Naive thymus-derived CD4-positive, alpha-beta T cell (primary cell): ENCODE measurements at regions not wholly inside any gene's neighbourhood (a gene's known extent, or its start where the extent isn't known, plus 50 kb on each side); places are given as distances from the start of the nearest gene placed in this dataset.
"Not testable (repeated sequence)": the region's sequence is repeated elsewhere in the genome, so short reads cannot be mapped to it uniquely, and the experiment has no call there.

ENCODE experiments used
- ATAC-seq: fragments of 150-1000 bp; cut with Tn5 transposase; 2 replicates; pipeline ENCODE4 v1.10.0; 2021; ENCODE audit warnings: mild to moderate bottlenecking, moderate library complexity
- CTCF ChIA-PET: fragments of 350-600 bp; sonication (Branson Sonifier 250); formaldehyde crosslinking; loops from one replicate; lab custom pipeline; 2021; ENCODE audit warnings: antibody characterized with exemption; lab: Charles Lee
- POLR2A ChIA-PET: fragments of 350-600 bp; sonication (Branson Sonifier 250); formaldehyde crosslinking; loops from one replicate; lab custom pipeline; 2021; ENCODE audit warnings: antibody characterized with exemption, inconsistent platforms; lab: Charles Lee
- DNase-seq, 9 donors: peaks; one replicate each; pipeline versions ENCODE4 v3.0.0 to v3.0.0-alpha.2; 2020 to 2022; ENCODE audit warnings: mixed read lengths in 1 of 9
- H3K27ac ChIP-seq: one replicate; pipeline ENCODE4 v1.7.0; 2013; ENCODE audit warnings: mild to moderate bottlenecking, low read depth, low read length, moderate library complexity
- H3K27me3 ChIP-seq, 2 donors: one replicate each; pipeline ENCODE4 v1.7.0; 2013; ENCODE audit warnings: low read length in 2 of 2, mild to moderate bottlenecking in 2 of 2, moderate library complexity in 2 of 2; ENCODE audit not compliant: control insufficient read depth in 2 of 2, insufficient read depth in 2 of 2
- H3K36me3 ChIP-seq, 3 experiments: 1 replicate in 2 of 3; 2 replicates in 1 of 3; pipeline ENCODE4 v1.7.0; 2013; ENCODE audit warnings: low read length in 3 of 3, mild to moderate bottlenecking in 3 of 3, moderate library complexity in 1 of 3; ENCODE audit not compliant: insufficient read depth in 3 of 3, control insufficient read depth in 2 of 3
- H3K4me1 ChIP-seq, 2 donors: one replicate each; pipeline ENCODE4 v1.7.0; 2013; ENCODE audit warnings: low read length in 2 of 2, mild to moderate bottlenecking in 2 of 2, moderate library complexity in 1 of 2; ENCODE audit not compliant: control insufficient read depth in 2 of 2, insufficient read depth in 2 of 2
- H3K4me3 ChIP-seq: 2 replicates; pipeline ENCODE4 v1.7.0; 2013; ENCODE audit warnings: mild to moderate bottlenecking, low read length
- H3K9me3 ChIP-seq, 3 experiments: 1 replicate in 2 of 3; 2 replicates in 1 of 3; pipeline ENCODE4 v1.7.0; 2013; ENCODE audit warnings: low read length in 3 of 3; ENCODE audit not compliant: control insufficient read depth in 2 of 3
- H3K27ac Mint-ChIP-seq, 9 donors: one replicate each; pipeline ENCODE4 v1.8.0; 2020 to 2022; ENCODE audit warnings: mixed read lengths in 9 of 9, mild to moderate bottlenecking in 8 of 9, moderate library complexity in 5 of 9, inconsistent platforms in 2 of 9
- H3K27me3 Mint-ChIP-seq, 5 donors: one replicate each; pipeline ENCODE4 v1.8.0; 2021 to 2022; ENCODE audit warnings: mixed read lengths in 5 of 5, mild to moderate bottlenecking in 1 of 5
- H3K36me3 Mint-ChIP-seq, 5 donors: one replicate each; pipeline ENCODE4 v1.8.0; 2020 to 2022; ENCODE audit warnings: mixed read lengths in 5 of 5, mild to moderate bottlenecking in 3 of 5, inconsistent platforms in 1 of 5
- H3K4me1 Mint-ChIP-seq, 7 donors: one replicate each; pipeline ENCODE4 v1.8.0; 2020 to 2022; ENCODE audit warnings: mixed read lengths in 7 of 7, mild to moderate bottlenecking in 3 of 7, inconsistent platforms in 1 of 7
- H3K4me3 Mint-ChIP-seq, 10 donors: one replicate each; pipeline ENCODE4 v1.8.0; 2020 to 2022; ENCODE audit warnings: mild to moderate bottlenecking in 10 of 10, mixed read lengths in 10 of 10, moderate library complexity in 6 of 10, inconsistent platforms in 2 of 10
- H3K9me3 Mint-ChIP-seq, 11 donors: one replicate each; pipeline ENCODE4 v1.8.0; 2020 to 2022; ENCODE audit warnings: mixed read lengths in 11 of 11, mild to moderate bottlenecking in 4 of 11, inconsistent platforms in 1 of 11, moderate library complexity in 1 of 11
- intact Hi-C, 2 donors: fragments of 100-400 bp; cut with micrococcal nuclease; formaldehyde crosslinking; loops; one replicate each; pipeline ENCODE4 v1.15.1; 2023

DNA sequence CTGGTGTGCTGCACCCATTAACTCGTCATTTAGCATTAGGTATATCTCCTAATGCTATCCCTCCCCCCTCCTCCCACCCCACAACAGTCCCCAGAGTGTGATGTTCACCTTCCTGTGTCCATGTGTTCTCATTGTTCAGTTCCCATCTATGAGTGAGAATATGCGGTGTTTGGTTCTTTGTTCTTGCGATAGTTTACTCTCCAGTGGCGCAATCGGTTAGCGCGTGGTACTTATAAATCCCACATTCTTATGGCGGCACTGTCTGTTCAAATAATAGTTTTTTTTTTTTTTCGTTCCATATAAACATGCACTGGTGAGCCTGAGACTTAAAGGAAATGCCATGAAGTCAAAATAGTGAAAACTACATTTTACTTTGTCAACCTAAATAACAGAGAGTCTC lies 59.5 kb upstream of the PNPLA4 start:
- H3K9me3 ChIP-seq, H3K36me3 Mint-ChIP-seq, H3K27ac Mint-ChIP-seq, ATAC-seq, H3K4me3 Mint-ChIP-seq, H3K27me3 ChIP-seq, intact Hi-C loops, H3K36me3 ChIP-seq, H3K4me1 Mint-ChIP-seq, H3K4me3 ChIP-seq, DNase-seq, H3K27ac ChIP-seq, H3K9me3 Mint-ChIP-seq, CTCF ChIA-PET, H3K27me3 Mint-ChIP-seq, POLR2A ChIA-PET, H3K4me1 ChIP-seq: not testable (repeated sequence)

DNA sequence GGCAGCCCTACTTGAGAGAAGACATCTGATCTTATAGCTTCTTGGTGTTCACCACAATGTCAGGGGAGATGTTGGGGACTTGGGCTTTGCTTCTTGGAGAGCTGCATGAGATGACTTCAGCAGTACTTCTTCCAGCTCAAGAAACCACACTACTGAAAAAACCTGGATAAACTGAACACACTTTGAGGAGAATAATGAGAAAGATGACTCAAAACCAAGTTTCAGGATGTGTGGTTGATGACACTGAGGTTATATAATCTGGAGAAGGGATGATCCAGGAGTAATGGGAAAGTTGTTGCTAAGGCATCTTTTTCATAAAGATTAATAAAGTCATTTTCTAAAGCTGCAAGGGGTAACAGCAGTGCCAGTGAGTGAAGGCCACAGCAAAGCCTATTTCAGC lies 58.4 kb upstream of the PNPLA4 start:
- intact Hi-C loops: no loop called here
- H3K4me3 ChIP-seq: no peak overlapping the region
- no peak overlapping the region for H3K4me3 Mint-ChIP-seq
- no peaks in the 10 kb centered on the region for H3K4me1 ChIP-seq
- no peak for DNase-seq
- no peaks in the 10 kb centered on the region for H3K9me3 Mint-ChIP-seq
- H3K27ac Mint-ChIP-seq: no peak overlapping the region
- POLR2A ChIA-PET: no interaction called here
- H3K27me3 ChIP-seq: no peaks in the 10 kb centered on the region
- no peaks in the 10 kb centered on the region for H3K4me1 Mint-ChIP-seq
- CTCF ChIA-PET: no interaction called here
- no peak for ATAC-seq
- H3K36me3 ChIP-seq: no peaks in the 10 kb centered on the region
- H3K36me3 Mint-ChIP-seq: no peaks in the 10 kb centered on the region
- H3K9me3 ChIP-seq: no peaks in the 10 kb centered on the region
- H3K27ac ChIP-seq: no peak overlapping the region
- no peaks in the 10 kb centered on the region for H3K27me3 Mint-ChIP-seq

DNA sequence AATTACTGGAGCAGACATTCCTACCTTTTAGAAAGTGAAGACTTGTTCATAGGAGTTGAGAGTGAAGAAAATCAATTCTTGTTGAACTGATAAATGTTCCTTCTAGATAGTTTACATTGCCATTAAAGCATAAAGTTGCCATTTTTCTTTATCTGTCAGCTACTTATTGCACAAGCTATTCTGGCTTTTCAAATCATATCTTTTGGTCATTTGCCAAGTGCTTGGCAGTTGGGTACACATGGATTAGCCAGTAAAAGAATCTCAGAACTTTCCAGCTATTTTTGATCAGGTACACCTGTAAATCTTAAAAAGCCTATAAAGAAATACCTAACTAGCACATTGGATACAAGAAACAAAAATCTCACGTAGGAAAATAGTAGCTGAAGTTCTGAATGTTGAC lies 56.4 kb upstream of the PNPLA4 start:
- ATAC-seq (no peak), DNase-seq (no peak)
- H3K27ac ChIP-seq: no peak overlapping the region
- H3K27me3 ChIP-seq: no peaks in the 10 kb centered on the region
- no peaks in the 10 kb centered on the region for H3K4me1 ChIP-seq
- Mint-ChIP-seq H3K27ac (no peak overlapping the region), H3K36me3 (no peaks in the 10 kb centered on the region), H3K9me3 (peaks cover 0 to 1% (median 0%) of the 10 kb centered on the region in 11 donors), H3K27me3 (no peaks in the 10 kb centered on the region), H3K4me1 (no peaks in the 10 kb centered on the region), H3K4me3 (no peak overlapping the region)
- intact Hi-C loops: no loop called here
- H3K9me3 ChIP-seq: no peaks in the 10 kb centered on the region
- no peaks in the 10 kb centered on the region for H3K36me3 ChIP-seq
- ChIA-PET CTCF (no interaction called here), POLR2A (no interaction called here)
- H3K4me3 ChIP-seq: no peak overlapping the region
